GM13977 (cell line): ENCODE measurements at regions not wholly inside any gene's neighbourhood (a gene's known extent, or its start where the extent isn't known, plus 50 kb on each side); places are given as distances from the start of the nearest gene placed in this dataset.

Source experiments
- DNase-seq: peaks from one replicate; pipeline ENCODE4 v3.0.0; 2012; ENCODE audit warnings: low spot score
- CTCF ChIP-seq: IDR thresholded peaks from 2 replicates; pipeline ENCODE4 v1.5.1; 2012; ENCODE audit warnings: mild to moderate bottlenecking, control low read depth; ENCODE audit not compliant: insufficient read depth; ENCODE audit errors: extremely low read depth, missing control alignments
- in situ Hi-C: fragments of 300-500 bp; cut with MboI; formaldehyde crosslinking; loops from one replicate; pipeline ENCODE4 v1.12.0; 2022; ENCODE audit warnings: low sequenced_read_pairs, low pct_unique_long_range_greater_than_20kb, mixed read lengths, inconsistent platforms; ENCODE audit not compliant: unreplicated experiment

- no peak for DNase-seq
- in situ Hi-C loops, result no loop called here
- TF ChIP-seq CTCF, result no peak
Measured at GRCh38 chr12:83641789-83642188, 955.1 kb downstream of the TMTC2 start.

GRCh38 chr12:83634726-83635267 lies 948.1 kb downstream of the TMTC2 start:
- DNase-seq, result no peak
- in situ Hi-C loops, result no loop called here
- no peak for TF ChIP-seq CTCF

DNA sequence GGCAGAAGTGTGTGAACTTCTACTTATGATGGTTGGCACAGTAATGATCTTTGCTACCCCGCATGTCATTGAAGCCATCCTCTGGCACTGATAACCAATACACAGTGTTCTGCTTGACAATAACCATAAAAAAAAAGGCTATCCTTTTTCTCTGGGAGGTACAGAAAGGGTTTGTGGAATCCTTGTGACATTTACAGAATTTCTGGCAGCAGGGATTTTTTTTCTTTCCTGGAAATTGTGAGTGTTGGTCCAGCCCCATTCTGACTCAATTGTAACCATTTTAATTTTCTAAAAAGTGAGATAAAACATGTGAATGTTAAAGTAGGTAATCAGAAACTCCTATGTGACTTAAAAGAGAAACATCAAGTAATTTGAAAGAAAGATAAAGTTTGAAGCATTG lies 943.8 kb downstream of the TMTC2 start:
- TF ChIP-seq CTCF, result no peak
- in situ Hi-C loops, result no loop called here
- no peak for DNase-seq

- in situ Hi-C loops, result no loop called here
- no peak for TF ChIP-seq CTCF
- DNase-seq, result no peak
Measured at GRCh38 chr12:83629931-83630330, 943.2 kb downstream of the TMTC2 start.

GRCh38 chr12:83622205-83622604 lies 935.5 kb downstream of the TMTC2 start:
- no peak for DNase-seq
- in situ Hi-C loops, result no loop called here
- TF ChIP-seq CTCF, result no peak

DNA sequence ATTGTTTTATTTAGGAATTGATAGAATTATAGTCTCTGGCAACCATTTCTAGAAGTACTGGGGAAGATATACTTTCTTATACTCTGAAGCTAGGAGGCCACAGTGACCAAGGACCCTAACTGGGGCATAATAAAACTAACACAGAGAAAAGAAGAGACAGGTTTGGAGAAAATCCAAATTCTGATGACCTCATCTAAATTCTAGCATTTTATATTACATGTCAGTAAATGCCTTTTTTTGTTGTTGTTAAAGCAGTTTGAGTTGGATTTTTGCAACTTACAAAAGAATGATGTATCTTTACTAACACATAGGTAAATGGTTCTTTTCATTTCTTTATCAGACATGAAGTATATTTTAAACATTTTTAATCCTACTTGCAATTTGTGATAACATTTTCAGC lies 933.3 kb downstream of the TMTC2 start:
- no peak for TF ChIP-seq CTCF
- in situ Hi-C loops, result no loop called here
- DNase-seq, result no peak

DNA sequence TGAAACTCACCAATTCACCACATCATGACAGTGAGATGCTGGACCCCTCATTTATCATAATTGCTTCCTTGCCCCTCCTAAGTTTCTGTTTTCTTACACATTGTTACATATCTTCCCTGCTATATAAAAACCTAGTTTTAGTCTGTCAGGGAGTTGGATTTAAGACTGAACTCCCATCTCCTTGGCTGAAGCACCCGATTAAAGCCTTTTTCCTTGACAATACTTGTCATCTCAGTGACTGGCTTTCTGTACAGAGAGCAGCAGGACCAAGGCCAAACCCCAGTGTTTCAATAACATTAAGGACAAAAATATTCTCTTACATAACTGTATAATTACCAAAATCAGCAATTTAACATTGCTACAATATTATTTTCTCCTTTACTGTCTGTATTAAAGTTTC lies 928.4 kb downstream of the TMTC2 start:
- no peak for DNase-seq
- TF ChIP-seq CTCF, result no peak
- in situ Hi-C loops, result no loop called here
